ENCODE measurements at regions not wholly inside any gene's neighbourhood (a gene's known extent, or its start where the extent isn't known, plus 50 kb on each side); places are given as distances from the start of the nearest gene placed in this dataset.

DNA sequence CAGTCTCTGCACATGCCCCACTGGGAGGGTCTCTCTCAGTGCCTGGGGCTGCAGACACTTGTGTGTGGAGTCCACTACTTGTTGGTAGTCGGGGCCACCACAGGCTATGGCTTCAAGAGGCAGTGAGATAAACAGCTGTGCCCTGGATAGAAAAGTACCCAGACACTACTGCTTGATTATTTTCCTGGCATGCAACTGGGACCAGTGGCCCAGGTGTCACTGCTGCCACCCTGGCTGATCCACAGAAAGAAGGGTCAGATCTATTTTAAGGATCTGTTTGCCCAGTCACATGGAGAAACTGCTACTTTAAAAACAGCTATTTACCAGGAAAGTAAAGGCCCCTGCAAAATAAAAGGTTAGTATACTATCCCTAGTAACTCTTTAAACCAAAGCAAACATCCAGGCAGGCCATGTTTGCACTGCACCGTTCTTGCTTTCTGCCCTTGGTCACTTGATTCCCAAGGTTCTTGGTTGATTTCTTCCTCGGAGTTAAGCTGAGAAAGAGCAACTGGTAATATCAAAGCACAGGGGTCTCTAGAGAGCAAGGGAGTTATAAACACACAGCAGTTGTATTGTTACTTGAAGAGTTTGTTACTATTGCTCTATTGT, 99.9 kb downstream of the GLUL start (continued):
- TF ChIP-seq ZNF3 (CRISPR knock-in tag; IDR thresholded peaks at IDR 0.05) (0 out of 2 replicates have a peak, but pooled peaks have one; percentile 31), ZNF598 (CRISPR knock-in tag; IDR thresholded peaks at IDR 0.05; ENCODE audit: borderline replicate concordance) (no peak), ZNF235 (CRISPR knock-in tag; IDR thresholded peaks at IDR 0.05; ENCODE audit: borderline replicate concordance) (no peak), ZFP36L1 (CRISPR knock-in tag; IDR thresholded peaks at IDR 0.05) (no peak), SP4 (CRISPR knock-in tag; IDR thresholded peaks at IDR 0.05) (no peak), SALL1 (CRISPR knock-in tag; IDR thresholded peaks at IDR 0.05) (peak; percentile 63), NR2F2 (IDR thresholded peaks at IDR 0.05; ENCODE audit: borderline replicate concordance, low read depth) (peak; percentile 30; the same call in 1 of the 2 replicates), NONO (IDR thresholded peaks at IDR 0.05) (no peak), NONO (CRISPR knock-in tag; conservative IDR thresholded peaks at IDR 0.05) (peak; percentile 56; the same call in 1 of the 2 replicates), SRSF1 (optimal IDR thresholded peaks at IDR 0.05; ENCODE audit: low read depth, low read length) (no peak), RELA (CRISPR knock-in tag; IDR thresholded peaks at IDR 0.05) (no peak), SOX13 (IDR thresholded peaks at IDR 0.05) (no peak), SOX13 (CRISPR knock-in tag; conservative IDR thresholded peaks at IDR 0.05 in 1 of 2, IDR thresholded peaks at IDR 0.05 in 1 of 2) (peak in 1 of 2 experiments; percentile 91; a peak in 2 of 4 replicates), BRCA1 (CRISPR knock-in tag; IDR thresholded peaks at IDR 0.05) (no peak; the same call in 1 of the 2 replicates), SOX6 (IDR thresholded peaks at IDR 0.05) (no peak), SOX6 (CRISPR knock-in tag; IDR thresholded peaks at IDR 0.05) (peak; percentile 92), LCORL (IDR thresholded peaks at IDR 0.05) (no peak), LCORL (CRISPR knock-in tag; IDR thresholded peaks at IDR 0.05) (no peak; the same call in 1 of the 2 replicates), ZNF775 (CRISPR knock-in tag; IDR thresholded peaks at IDR 0.05; ENCODE audit: borderline replicate concordance) (no peak), AGO2 (optimal IDR thresholded peaks at IDR 0.05; ENCODE audit: low read depth, low read length) (peak; percentile 34), CREB1 (IDR thresholded peaks at IDR 0.05) (no peak), CREB1 (CRISPR knock-in tag; IDR thresholded peaks at IDR 0.05) (peak; percentile 52; the same call in 1 of the 2 replicates), FOSL2 (CRISPR knock-in tag; IDR thresholded peaks at IDR 0.05) (peak; percentile 40; the same call in 1 of the 2 replicates), SPEN (CRISPR knock-in tag; IDR thresholded peaks at IDR 0.05; ENCODE audit: low read depth) (no peak), ZNF563 (CRISPR knock-in tag; IDR thresholded peaks at IDR 0.05) (no peak), GABPB1 (CRISPR knock-in tag; IDR thresholded peaks at IDR 0.05) (peak; percentile 14; the same call in 1 of the 2 replicates), ZSCAN29 (CRISPR knock-in tag; conservative IDR thresholded peaks at IDR 0.05) (peak; percentile 70; the same call in 1 of the 2 replicates), TCF12 (IDR thresholded peaks at IDR 0.05) (no peak), TCF12 (CRISPR knock-in tag; IDR thresholded peaks at IDR 0.05) (no peak), CCDC6 (CRISPR knock-in tag; IDR thresholded peaks at IDR 0.05) (0 out of 2 replicates have a peak, but pooled peaks have one; percentile 55), YEATS4 (CRISPR knock-in tag; IDR thresholded peaks at IDR 0.05; ENCODE audit: borderline replicate concordance) (0 out of 2 replicates have a peak, but pooled peaks have one; percentile 22)
- TF ChIP-seq, protein P1, sequence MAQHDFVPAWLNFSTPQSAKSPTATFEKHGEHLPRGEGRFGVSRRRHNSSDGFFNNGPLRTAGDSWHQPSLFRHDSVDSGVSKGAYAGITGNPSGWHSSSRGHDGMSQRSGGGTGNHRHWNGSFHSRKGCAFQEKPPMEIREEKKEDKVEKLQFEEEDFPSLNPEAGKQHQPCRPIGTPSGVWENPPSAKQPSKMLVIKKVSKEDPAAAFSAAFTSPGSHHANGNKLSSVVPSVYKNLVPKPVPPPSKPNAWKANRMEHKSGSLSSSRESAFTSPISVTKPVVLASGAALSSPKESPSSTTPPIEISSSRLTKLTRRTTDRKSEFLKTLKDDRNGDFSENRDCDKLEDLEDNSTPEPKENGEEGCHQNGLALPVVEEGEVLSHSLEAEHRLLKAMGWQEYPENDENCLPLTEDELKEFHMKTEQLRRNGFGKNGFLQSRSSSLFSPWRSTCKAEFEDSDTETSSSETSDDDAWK (CRISPR knock-in tag; IDR thresholded peaks at IDR 0.05): no peak
- TF ChIP-seq, protein P2, sequence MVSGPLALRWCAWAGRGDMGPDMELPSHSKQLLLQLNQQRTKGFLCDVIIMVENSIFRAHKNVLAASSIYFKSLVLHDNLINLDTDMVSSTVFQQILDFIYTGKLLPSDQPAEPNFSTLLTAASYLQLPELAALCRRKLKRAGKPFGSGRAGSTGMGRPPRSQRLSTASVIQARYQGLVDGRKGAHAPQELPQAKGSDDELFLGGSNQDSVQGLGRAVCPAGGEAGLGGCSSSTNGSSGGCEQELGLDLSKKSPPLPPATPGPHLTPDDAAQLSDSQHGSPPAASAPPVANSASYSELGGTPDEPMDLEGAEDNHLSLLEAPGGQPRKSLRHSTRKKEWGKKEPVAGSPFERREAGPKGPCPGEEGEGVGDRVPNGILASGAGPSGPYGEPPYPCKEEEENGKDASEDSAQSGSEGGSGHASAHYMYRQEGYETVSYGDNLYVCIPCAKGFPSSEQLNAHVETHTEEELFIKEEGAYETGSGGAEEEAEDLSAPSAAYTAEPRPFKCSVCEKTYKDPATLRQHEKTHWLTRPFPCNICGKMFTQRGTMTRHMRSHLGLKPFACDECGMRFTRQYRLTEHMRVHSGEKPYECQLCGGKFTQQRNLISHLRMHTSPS (CRISPR knock-in tag; IDR thresholded peaks at IDR 0.05; ENCODE audit: low read depth): peak; percentile 94
